T1000 (cell line): ENCODE measurements at regions not wholly inside any gene's neighbourhood (a gene's known extent, or its start where the extent isn't known, plus 50 kb on each side); places are given as distances from the start of the nearest gene placed in this dataset.
"Not testable (repeated sequence)": the region's sequence is repeated elsewhere in the genome, so short reads cannot be mapped to it uniquely, and the experiment has no call there.

Experiments
- DNase-seq: peaks from one replicate; lab custom pipeline; 2025; ENCODE audit warnings: mixed read lengths; lab: John Stamatoyannopoulos, UW

DNA sequence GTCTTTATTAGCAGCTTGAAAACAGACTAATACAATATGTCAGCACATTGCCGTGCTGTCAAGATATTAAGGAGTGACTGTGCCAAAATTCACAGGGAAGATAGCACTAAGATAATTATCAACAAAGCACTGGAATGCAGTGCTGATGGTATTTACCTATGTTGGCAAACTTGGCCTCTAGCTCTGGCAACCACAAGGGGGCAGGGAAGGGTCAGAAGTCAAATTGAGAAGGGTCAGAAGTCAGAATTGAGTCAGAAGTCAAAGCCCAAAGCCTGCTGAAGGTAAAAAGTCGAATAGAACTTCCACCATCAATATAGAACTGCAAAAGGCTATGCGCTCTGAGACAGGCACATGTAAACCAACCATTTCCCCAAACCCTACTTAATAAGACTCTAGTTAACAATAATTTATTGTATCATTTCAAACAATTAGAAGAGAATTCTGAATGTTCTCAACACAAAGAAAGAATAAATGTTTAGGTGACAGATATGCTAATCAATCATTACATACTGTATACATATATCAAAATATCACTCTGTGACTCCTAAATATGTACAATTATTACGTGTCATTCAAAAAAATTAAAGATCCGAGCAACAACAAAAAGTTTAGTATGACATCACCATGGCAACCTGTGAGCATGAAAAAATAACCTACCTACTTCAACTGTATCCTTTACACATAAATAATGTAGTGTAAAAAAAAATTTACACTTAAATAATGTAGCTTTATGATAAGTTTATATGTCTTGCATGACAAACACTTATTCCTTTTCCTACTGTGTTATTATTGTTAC lies 916.1 kb downstream of the KCNJ2 start:
- DNase-seq: no peak

DNA sequence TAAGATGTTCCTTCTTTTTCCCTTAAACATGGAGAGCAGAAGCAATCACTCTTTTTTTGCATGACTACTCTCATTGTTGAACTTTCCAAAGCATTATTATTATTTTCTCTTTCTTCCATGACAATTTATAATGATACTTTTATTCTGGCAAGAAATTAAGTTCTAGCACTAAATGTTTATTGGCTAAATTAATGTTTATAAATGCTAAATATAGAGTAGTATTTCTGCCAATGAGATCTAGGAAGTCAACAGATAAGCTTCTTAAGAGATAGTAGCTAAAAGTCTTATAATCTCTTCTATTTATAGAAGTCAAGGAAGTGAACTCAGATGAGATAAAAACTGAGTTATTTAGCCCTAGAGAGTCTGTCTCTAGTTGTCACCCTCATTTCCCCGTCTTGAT lies 920.1 kb downstream of the KCNJ2 start:
- no peak for DNase-seq

DNA sequence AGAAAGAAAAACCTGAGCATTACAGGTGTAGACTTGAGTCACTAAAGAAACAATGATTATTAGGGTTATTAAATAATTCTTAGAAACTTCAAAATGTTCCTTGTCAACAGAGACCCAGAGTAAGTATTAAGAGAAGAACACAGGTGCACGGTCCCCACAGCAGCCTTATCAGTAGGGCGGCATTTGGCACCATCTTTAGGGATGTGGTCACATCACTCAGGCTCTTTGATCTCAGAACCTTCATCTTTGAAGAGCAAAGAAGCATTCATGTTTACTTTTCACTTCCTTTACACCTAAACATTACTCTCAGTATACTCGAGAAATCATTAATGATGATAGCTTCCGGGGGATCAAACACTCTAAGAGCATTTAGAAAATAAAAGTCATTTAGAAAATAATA lies 928.7 kb downstream of the KCNJ2 start:
- DNase-seq: no peak

DNA sequence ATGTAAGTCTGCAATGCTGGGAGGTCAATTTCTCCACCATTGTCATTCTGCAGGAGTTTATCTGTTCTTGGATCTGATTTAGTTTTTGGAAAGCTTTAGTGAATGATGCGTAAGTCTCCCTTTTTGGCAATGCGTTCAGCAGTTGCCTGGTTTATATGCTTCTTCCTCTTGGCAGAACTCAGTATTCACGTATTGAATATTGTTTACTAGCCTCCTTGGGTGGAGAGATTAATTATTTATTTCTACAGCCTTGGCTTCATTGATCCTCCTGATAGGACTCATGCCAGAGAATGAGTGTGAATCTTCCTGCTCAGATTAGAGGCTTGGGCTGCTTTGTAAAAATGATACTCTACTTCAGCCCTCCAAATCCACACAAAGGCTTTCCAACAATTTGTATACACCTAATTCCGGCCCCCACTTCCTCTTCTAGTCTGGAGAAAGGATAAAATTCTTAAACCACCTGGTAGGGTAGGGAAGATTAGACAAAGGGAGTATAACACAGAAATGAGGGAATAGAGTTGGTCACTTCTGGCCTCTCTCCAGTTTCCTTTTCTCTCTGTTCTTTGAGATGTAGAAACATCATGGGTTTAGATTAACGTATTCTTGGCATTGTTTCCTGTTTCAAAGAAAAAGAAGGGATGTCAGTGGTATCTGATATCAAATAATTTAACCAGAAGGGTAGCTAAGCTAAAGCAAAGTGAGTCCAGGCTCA lies 929.8 kb downstream of the KCNJ2 start:
- no peak for DNase-seq

- no peak for DNase-seq
Observed at GRCh38 chr17:71102777-71103176, 933.4 kb downstream of the KCNJ2 start.

DNA sequence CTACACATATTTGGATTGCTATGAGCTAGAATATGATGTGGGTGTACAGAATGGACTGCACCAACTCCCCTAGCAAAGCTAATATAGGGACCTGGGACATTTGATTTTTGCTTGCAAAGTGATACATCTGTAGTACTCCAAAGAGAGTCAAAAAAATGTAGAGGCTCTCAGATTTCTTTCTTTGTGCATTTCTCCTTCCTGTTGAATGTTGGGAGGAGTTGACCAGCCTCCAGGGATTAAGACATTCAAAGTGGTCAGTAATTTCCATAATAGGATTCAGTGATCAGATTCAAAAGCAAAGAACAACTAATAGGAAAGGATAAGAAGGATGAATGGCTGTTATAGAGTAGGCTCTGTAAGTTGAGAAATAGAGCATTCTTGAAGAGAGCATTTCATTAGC lies 934.9 kb downstream of the KCNJ2 start:
- no peak for DNase-seq

GRCh38 chr17:71106056-71106455 lies 936.7 kb downstream of the KCNJ2 start:
- not testable (repeated sequence) for DNase-seq

GRCh38 chr17:71107136-71107535 lies 937.8 kb downstream of the KCNJ2 start:
- DNase-seq: no peak

GRCh38 chr17:71109697-71110096 lies 940.4 kb downstream of the KCNJ2 start:
- DNase-seq: no peak

DNA sequence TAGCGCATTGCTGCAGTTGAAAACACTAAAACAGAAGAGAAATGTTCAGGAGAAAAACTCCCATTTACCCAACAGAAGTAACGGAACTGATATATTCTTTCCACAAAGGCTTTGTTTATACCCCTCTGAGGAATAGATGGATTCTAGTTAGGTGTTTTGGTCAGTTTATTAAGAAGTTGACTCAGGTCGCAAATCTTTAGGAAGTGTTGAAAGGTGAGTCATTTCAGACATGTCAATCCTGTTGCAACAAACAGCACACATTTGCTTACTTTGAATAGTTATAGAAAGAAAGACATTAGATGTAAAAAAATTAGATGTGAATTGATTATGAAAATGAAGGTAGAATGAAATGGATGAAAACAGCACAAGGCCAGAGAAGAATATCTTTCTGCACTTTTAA lies 941.0 kb downstream of the KCNJ2 start:
- DNase-seq: no peak

- no peak for DNase-seq
Observed at GRCh38 chr17:71111460-71111859, 942.1 kb downstream of the KCNJ2 start.

DNA sequence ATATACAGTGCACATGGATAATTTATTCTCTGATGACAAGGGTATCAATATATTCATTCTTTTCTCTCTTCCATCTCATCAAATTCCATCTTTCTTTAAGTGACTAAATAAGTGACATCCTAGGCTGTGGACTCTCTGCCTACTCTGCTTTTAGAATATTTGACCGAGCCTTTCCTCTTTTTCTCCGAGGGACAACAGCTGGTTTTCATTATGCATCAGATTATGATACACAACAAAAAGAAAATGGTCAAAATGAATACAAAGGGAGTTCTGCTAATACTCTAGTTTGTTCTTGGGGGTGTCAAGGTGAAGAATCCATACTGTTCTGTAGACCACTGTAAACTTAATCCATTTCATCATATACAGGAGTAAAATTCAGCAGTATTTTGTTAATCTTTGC lies 942.6 kb downstream of the KCNJ2 start:
- DNase-seq: no peak

DNA sequence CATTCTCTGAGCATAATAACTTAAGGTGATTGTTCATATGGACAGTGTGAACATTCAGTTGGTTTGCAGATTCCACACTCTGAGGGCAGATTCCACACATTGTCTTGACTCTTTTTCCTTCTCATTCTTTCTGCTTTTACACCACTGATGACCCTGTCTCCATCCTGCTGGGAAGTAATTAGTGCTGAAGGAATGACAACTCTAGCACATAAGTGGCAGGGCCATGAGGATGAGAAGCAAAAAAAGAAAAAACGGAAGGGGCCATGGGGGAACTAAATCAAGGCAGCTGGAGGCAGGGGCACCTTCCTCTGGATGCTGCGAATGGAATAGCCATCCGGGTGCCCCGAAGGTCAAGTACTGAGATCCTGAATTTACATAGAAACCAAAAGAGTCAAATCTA lies 944.0 kb downstream of the KCNJ2 start:
- no peak for DNase-seq

DNA sequence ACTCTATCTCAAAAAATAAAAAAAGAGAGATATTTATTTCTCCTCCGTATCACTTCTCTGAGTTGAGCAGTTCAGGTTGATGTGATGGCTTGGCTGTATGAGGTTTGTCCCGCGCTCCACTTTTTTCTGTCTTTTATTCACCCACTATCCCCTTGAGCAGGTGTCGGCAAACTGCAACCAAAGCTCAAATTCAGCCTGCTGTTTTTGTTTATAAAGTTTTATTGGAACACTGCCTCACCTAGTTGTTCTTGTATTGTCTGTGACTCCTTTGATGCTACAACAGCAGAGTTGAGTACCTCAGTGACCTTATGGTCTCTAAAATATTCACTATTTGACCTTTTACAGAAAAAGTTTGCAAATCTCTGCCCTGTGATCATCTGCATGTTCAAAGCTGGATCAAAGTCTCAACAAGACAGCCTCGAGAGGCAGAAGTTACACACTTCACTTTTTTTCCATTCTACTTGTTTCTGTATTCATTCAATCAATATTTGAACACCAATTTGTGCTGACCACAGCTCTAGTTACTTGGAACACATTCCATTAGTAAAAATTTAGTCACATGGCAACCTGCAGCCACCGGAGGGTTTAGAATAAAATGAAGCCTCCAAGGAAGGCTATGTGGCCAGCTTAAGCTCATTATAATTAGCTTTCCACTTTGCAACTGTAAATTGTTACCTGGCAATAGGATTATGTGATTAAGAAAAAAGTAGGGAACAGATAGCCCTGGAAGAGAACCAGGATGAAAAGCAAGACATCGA lies 945.8 kb downstream of the KCNJ2 start:
- DNase-seq: no peak

- DNase-seq: no peak
Observed at GRCh38 chr17:71115669-71115972, 946.3 kb downstream of the KCNJ2 start.

DNA sequence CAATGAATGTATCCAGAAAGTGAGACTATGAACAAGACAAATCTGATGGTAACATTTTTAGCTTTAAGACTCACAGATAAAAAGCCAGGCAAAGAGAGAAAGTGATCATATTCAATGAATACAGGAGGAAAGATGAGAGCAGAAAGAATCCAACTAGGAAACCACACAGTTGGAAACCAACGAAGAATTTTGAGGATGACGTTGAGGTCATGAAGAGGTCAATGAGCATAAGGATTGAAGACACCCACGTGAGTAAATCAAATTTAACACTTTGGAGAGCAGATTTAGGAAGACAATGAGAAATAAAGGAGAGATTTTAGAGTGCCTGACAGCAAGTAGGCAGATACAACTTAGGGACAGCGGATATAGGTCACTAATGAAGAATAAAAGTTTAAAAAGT lies 948.1 kb downstream of the KCNJ2 start:
- no peak for DNase-seq

GRCh38 chr17:71118039-71118438 lies 948.7 kb downstream of the KCNJ2 start:
- DNase-seq: no peak

DNA sequence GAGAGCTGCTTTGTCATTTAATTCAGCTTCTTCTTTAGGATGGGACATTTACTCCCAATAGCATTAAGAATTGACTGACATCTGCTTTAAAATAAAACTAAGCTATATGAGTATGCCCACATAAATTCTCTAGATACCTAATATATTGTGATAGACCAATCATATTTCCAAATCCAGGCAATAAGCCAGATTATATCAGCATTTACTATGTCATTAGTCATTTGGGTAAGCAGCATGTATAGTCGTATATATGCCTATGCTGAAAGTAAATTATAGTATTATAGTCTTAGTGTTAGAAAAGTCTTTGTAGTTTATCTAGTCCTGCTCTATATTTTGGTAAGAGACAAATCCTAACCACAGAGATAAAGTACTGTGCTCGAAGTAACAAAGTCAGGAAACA lies 958.1 kb downstream of the KCNJ2 start:
- DNase-seq: no peak

DNA sequence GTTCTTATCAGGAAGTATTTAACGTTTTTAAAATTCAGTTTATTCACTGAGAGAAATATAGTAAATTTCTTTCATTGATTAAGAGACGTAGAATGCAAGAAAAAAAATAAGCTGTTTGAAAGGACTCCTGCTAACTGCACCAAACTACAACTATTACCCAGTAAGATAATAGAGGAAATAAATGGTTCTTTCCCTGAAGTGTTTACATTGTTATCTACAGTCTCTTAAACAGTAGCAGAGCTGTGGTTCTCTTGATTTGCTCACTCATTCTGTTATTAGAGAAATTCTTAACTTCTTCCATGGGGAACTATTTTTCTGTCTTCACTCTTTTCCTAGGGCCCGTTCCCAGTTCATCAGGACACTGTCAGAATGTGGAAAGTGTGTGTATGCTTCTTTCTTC lies 973.0 kb downstream of the KCNJ2 start:
- DNase-seq: no peak

DNA sequence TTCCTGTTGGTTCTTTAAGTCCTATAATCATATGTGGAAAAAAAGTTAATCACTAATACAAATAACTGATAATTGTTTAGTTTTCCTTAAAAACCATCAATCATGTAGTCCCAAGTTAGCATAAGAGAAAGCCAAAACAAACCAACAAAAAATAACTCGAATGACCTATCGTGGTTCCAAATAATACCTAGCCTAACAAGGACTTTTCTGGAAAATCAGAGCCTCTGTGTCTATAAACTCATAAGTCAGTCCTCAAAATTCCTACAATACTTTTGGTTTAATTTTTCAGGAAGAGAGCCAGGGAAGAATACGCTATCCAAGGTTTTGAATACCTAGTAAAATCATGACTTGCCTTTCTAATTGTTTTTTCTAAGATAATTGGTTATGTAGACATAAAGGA lies 975.3 kb upstream of the SOX9 start:
- DNase-seq: no peak

DNA sequence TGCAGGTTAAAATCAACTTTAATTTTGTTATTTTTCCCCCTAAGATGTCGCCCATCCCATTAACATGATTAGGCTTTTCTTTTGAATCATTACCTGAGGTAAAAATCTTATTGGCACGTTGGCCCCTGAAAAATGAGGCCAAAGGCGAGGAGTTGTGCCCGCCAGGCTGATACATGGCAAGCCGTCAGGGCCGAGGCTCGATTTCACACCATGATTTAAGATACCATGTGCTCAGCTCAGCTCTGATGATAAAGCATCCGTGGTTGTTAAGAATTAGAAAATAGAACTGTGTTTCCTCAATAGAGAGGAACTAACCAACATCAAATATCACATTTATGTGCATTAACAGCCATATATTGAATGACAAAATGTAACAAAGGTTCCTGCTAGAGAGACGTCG lies 972.9 kb upstream of the SOX9 start:
- no peak for DNase-seq

DNA sequence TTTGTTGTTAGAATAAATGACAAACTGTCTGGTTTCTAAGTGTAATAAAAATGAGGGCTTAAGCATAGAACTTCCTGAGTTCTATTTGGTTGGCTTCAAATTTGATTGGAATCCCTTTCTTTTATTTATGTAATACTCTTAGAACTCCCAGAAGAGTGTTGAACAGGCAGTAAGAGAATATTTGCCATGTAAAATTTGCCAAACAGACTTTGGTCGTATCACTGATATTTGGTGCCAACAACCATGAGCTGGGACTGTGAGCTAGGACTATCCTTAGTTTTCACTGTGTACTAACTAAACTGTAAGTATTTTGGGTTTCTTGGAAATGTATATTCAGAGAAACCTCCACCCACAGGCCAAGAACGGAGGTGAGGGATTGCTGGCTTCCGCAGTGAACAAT lies 971.2 kb upstream of the SOX9 start:
- DNase-seq: no peak

DNA sequence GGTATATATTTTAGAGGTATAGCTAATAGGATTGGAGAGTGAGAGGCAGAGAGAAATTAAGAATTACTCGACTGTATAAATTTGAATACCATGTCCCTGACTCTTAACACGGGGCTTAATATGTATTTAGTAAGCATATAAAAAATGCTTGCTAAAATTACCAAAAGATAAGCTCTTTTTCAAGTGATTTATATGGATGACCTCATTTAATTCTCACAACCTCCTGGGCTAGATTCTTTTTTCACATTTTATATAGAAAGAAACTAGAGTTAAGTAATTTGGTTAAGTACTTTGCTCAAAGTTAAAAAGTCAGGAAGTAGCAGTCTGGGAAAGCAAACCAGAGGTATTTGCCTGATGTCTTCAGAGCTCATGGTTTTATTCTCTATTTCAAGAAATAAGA lies 963.5 kb upstream of the SOX9 start:
- no peak for DNase-seq
